GF-D8 (cell line): ENCODE measurements at regions not wholly inside any gene's neighbourhood (a gene's known extent, or its start where the extent isn't known, plus 50 kb on each side); places are given as distances from the start of the nearest gene placed in this dataset.
"Not testable (repeated sequence)": the region's sequence is repeated elsewhere in the genome, so short reads cannot be mapped to it uniquely, and the experiment has no call there.

Source experiments
- DNase-seq: peaks from one replicate; lab custom pipeline; 2025; lab: John Stamatoyannopoulos, UW

DNA sequence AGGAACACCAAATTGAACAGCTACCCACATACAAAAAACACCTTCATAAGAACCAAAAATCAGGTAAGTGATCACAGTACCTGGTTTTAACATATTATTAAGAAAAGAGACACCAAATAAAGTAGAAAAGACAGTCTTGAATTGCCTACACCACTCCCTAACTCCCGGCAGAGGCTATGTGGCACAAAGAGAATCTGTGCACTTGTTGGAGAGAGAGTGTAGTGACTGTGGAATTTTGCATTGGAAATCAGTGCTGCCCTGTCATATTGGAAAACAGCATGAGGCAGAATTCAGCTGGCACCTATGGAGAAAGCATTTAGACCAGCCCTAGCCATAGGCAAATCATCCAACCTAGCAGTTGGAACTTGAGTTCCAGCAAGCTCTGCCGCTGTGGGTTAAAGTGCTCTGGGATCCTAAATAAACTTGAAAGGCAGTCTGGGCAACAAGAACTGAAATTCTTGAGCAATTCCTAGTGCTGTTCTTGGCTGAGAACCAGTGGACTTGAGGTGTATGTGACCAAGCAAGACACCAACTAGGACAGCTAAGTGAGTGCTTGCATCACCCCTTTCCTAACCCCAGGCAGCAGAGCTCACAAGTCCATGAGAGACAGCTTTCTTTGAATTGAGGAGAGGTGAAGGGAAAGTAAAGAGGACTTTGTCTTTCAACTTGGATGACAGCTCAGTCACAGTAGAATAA, 969.6 kb upstream of the ALCAM start:
- no peak for DNase-seq

DNA sequence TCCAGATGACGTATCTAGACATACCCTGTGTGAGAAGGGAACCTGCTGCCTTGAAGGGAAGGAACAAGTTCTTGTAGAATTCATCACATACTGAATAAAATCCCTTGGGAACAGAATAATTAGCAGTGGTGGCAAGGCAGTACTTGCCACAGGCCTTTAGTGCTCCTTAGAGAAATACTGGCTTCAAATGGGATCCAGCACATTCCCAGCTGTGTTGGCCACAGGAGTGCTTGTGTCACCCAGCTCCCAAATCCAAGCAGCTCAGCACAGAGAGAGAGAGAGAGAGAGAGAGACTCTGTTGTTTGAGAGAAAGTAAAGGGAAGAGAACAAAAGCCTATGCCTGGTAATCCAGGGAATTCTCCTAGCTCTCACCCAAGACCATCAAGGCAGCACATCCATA, 969.0 kb upstream of the ALCAM start:
- DNase-seq = no peak

DNA sequence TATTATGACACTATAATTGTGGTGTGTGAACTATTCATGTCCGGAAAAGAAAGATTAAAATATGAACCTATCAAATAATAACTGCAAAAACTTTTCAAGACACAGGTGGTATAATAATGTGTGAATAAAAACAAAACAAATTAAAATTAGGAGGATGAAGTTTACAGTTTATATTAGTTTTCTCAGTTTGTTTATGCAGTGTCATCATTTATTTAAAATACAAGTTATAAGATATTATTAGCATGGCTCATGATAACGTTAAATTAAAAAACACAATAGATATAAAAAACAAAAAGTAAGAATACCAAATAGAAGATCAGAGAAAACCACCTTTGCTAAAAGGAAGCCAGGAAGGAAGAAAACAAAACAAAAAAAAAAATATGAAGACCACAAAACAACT, 963.8 kb upstream of the ALCAM start:
- no peak for DNase-seq

DNA sequence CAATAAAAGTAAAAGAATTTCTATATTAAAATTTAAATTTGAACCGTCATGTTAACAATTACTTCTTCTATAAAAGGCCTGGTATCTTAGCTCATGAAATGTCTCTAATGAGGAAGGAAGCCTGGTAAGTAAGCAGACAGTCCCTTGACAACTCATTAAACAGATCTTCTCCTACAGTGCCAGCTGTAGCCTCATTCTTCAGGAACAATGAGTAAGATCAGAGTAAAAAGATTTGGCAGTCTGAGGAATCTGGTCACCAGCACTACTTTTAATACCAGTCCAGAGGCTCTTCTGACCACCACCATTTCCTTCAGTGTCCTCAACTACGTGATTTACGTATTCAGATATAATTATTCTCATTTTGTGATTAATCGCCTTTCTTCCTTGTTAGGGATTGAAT, 955.0 kb upstream of the ALCAM start:
- DNase-seq = no peak

DNA sequence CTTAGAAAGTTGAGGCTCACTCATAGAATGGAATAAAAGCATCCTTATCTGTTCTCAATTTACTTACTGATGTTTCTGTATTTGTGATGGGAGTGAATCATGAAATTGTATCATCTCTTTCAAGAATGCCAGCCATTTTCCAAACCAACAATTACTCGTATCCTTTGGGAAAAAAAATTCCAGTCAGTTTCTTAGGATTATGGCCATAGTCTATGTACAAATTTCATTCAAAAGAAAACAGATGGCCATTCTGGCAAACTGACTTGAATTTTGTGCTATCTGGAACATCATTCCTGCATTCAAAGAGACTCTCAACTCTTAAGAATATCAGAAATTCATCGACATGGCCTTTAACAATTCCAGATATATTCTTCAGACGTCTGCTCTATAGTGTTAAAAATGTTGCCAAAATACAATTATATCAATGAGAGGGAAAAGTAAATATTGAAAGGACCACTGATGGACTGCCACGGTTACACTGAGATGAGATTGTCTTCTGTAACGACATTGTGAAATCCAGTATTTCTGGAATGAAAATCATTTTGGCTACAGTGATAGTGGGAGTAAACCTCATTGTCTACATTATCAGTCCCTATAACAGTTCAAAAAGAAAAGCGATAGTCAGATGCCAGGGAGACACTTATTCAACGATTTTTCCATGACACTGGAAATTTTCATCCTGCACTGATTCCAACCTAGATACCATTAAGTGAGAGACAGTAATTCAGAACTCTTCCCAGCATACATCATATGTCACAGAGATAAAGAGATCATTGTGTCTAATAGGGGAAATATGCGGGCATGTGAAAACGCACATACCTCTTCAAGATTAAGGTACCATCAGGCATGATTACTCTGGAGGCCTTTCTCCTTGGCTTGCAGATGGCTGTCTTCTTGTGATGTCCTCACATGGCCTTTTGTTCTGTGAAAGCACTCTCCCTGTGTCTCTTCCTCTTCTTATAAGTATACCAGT, 953.8 kb upstream of the ALCAM start:
- DNase-seq = no peak

DNA sequence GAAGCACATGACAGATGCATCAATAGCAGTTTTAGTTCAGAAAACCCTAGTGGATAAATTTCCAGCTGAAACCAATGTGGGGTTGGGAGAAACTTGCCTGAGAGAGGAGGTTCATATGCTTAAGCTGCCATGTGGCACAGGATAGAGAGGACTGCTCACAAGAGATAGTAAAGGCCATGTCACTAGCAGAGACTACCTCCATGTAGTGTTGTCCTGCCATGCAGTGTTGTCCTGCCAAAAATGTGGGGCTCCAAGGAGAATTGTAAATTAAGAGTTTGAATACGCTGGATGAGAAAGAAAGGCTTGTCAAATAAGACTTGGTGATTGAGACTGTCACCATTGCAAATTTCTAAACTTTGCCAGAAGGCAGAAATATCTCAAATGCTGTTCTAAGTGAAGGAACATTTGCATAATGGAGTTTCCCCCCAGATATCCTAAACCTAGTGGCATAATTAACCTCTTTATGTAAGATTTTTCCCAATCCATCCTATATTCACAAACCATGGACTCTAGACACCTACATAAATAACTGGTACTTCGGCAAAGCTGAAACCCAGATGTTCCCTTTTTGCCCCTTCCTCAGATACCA, 938.3 kb upstream of the ALCAM start:
- no peak for DNase-seq

DNA sequence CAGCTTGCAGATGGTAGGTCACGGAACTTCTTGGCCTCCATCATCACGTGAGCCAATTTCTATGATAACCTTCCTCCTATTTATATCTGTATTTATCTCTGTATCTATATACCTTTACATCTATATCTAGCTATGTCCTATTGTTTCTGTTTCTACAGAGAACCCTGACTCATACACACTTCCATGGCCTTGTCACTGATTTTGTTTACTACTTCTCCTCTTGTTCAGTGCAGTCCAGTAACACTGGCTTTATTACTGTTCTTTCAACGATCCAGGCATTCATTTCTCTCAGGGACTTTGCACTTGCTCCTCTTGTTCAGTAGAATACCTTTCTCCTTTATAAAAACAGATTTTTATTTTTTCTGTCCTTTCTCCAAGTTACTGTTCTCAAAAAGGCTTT, 937.0 kb upstream of the ALCAM start:
- no peak for DNase-seq

DNA sequence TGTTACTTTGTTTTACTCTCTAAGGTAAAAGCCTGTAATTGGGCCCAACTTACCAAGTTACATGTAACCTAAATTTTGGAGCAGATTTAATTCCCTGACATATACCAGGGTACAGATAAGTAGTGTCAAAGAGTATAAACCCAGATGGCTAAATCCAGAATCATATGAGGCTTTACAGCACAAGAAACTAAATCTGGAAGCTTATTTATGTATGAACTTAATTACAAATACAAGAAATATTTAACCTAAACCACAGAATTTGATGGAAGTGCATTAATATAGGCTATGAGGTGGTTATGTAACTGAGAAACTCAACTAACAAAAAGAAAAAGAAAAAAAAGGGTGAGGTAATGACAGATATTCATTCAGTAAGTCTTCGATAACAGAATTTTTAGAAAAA, 930.2 kb upstream of the ALCAM start:
- DNase-seq = no peak

DNA sequence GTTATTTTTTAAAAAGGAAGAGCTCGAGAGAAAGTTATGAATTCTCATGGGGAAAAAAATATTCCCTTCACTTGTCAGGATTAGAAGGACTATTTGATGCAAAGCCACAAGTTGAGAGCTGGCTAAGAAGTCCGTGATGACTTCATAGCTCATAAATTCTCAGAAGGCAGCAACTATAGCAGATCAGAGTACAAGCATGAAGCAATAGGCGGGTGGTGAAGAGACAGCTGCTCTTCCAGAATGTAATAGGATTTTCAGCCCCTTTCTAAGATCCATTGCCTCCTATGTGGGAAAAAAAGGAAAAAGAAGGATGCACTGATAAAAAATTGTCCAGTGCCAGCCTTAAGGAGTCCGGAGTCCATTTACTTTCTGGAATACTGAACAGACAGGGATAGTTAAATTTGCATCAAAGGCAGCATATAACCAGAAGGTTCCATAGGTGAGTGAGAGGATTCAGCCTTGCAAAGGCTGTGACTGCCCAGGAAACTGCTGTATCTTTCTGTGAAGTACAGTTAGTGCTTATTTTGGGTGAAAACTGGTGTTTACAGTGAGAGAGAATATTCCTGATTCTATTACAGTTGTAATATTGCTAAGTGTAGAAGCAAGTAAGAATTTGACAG, 929.5 kb upstream of the ALCAM start:
- DNase-seq = no peak

DNA sequence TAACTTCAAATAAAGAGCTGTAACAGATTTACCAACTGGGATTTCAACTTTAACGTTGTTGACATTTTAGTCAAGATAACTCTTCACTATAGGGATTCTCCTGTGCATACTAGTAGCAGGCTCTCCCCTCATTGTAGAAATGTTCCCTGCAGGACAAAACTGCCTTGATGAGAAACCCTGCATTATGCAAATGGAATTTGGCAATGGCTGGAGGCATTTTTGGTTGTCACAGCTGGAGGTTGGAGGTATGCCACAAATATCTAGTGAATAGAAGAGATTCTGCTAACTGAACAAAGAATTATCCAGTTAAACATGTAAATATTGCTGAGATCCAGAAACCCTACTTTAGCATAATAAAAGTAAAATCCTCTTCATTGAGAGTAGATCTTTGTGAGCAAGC, 928.8 kb upstream of the ALCAM start:
- DNase-seq = no peak

DNA sequence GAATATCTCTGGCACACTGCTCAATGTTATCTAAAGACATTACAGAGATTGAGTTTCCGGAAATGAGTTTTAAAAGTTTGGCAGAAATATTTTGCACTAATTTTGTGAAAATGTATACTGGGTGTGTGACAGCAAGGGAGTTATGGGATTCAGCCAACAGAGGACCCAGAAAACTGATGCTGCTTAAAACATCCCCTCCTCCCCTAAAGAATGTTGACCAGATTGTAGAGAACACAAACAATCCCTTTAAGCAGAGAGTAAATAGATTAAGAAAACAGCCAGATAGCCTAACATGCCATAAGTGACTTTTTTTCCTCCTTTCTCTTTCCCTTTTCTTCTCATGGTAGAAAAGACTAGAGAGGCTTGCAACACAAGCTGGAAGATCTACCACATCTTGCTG, 928.0 kb upstream of the ALCAM start:
- DNase-seq = no peak

DNA sequence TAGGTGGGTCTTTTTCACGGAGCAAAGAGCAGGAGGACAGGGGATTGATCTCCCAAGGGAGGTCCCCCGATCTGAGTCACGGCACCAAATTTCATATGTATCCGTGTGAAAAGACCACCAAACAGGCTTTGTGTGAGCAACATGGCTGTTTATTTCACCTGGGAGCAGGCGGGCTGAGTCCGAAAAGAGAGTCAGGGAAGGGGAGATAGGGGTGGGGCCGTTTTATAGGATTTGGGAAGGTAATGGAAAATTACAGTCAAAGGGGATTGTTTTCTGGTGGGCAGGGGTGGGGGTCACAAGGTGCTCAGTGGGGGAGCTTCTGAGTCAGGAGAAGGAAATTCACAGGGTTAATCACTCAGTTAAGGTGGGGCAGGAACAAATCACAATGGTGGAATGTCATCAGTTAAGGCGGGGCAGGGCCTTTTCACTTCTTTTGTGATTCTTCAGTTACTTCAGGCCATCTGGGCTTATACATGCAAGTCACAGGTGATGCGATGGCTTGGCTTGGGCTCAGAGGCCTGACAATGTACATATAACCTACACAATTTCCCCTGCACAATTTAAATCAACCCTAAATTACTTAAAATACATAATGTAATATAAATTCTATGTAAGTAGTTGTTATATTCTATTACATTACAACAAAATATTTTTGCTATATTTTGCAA, 921.3 kb upstream of the ALCAM start:
- not testable (repeated sequence) for DNase-seq

DNA sequence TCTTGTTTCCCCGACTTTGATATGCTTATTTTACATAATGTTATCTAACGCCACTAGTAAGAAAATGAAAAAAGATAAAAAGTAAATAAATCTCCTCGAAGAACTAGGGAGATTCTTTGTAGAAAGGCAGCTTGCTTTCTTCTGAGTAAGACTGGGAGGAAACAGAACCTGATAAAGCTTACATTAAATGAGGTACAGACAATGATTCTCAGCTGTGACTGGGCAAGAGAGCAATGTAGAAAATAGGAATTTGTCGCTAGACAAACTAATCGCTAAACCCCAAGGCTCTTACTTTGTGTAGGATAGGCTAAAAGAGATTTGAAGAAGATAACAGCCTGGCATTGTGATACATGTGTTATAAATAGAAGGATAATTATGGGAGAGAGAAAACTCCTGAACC, 919.0 kb upstream of the ALCAM start:
- no peak for DNase-seq

DNA sequence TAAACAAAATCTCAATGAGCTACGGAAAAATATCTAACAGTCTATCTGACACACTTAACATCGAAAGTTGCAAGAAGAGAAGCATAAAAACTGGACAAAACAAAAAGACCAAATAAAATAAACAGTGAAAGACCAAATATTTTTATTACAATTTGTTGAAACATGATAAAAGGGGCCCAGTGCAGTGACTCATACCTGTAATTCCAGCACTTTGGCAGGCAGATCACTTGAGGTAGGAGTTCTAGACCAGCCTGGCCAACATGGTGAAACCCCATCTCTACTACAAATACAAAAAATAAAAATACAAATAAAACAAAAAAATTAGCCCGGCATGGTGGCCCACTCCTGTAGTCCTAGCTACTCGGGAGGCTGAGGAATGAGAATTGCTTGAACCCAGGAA, 914.0 kb upstream of the ALCAM start:
- no peak for DNase-seq

DNA sequence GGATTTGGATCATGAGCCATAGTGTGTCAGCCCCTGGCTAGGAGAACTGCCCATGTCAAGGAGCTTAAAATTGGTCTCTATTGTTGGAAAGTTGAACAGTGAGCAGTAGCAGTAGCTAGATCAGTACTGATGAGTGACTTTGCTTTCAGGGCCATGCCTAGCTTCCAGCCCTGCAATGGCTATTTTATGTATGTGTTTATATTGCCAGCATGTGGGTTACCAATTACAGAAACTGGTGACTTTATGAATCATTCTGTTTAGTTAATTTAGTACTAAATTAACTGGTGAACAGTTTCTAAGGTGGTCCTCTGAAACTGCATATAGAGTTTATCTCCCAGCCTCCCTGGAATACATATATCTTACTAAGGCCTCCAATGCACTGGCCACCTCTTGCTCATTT, 908.1 kb upstream of the ALCAM start:
- no peak for DNase-seq

DNA sequence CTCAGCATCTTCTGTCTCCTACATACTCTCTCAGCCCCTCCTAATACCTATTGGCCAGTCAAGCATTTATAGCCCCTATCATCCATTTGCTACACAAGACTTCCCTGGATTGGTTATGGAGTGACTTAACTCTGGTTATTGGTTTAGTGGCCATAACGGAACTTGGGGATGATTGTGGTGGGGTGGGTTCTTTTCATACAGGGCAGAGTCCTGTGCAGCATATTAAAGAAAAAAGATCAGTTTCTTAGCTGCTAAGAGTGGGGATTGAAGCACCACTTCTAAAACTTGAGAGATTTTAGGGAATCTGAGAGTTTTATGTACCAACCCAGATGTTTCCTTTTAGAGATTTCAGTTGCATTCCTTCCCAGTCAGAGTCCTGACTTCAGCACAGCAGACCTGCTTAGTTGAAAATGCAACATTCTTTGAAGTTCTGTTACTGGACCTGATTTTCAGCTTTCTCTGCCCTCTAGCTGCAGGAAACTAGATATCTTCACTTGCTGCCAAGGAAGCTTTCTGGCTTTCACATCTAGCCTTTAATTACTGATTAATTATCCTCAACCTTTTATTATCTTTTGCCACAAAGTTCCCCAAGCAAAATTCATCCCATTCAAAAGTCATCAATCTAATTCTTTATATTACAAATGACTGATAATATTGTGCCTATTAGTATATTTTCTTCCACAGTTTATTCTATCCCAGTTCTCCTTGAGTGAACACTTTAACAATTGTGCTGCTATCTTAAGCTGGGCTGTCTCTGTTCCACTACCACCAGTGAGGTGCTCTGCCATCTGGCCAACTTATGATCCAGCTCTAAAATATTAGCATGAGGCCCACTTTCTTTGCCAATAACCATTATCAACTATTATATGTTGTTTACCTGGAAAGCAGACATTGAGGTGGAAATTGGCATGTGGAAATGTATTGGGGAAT, 906.0 kb upstream of the ALCAM start:
- DNase-seq = no peak

DNA sequence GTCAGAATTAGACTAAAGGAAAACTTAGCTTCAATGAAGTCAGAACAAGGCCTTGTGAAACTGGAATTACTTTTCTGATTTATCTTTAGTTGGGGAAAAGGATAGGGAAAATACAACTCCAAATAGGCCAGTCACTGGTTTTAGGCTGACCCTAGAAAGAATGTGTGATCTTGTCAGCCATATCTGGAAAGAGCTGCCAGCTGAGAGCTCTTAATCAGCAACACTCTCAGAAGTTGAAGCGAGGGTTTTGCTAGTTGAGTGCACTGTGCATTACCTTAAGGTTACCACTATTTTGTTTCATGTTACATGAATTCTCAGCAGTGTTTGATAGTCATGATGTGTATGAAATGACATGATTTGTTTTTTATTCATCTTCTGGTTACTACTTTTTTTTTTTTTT, 905.3 kb upstream of the ALCAM start:
- no peak for DNase-seq

DNA sequence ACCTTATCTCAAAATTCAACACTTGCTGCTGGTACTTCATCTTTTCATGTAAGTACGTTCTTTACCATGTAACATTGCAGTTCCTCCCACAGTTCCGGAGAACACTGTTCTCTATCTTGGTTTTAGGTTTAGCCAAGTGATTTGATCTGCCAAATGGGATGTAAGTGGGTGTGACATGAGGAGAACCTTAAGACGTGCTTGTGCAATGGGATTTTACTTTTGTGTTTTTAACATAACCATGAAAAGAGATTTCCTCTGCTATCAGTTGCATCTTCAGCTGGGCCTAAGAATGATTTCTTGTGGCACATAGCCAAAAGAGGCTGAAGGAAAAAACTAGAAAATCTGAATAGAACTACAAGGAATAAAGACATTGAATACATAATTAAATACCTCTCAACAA, 894.5 kb upstream of the ALCAM start:
- no peak for DNase-seq

DNA sequence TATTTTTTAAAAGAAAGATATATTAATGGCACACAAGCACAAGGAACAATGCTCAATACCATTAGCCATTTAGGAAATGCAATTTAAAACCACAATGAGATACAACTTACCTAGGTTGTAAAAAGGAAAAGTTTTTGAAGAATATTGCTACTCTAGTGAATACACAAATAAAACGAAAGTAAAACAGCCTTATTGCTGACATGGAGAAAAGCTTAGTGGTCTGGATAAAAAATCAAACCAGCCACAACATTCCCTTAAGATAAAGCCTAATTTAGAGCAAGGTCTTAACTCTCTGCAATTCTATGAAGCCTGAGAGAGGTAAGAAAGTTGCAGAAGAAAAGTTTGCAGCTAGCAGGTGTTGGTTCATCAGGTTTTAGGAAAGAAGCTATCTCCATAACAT, 892.7 kb upstream of the ALCAM start:
- no peak for DNase-seq

DNA sequence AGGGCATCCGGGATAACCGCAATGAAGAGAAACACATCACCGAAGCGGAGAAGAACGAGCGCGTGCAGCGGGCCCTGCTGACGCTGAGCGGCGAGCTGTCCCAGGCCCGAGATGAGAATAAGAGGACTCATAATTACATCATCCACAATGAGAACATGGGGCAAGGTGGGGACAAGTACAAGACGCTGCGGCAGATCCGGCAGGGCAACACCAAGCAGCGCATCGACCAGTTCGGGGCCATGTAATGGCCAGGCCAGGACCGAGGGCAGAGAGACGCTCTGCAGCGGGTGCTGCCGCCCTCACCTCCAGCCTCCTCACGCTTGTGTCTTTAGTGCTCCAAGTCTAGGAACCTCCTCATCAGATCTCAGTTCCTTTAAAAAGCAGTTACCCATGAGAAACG, 863.7 kb upstream of the ALCAM start:
- no peak for DNase-seq
